A673 (cell line): ENCODE measurements at regions not wholly inside any gene's neighbourhood (a gene's known extent, or its start where the extent isn't known, plus 50 kb on each side); places are given as distances from the start of the nearest gene placed in this dataset.

ENCODE experiments used
- BruUV-seq: library from RNA; stranded (reverse); fragments of 400-500 nt; replicated peaks from 2 replicates; lab custom pipeline; 2021; lab: Mats Ljungman, UMichigan
- CTCF ChIA-PET: fragments of 300-600 bp; sonication (Branson Sonifier 250); formaldehyde crosslinking; loops from one replicate; lab custom pipeline; 2022; ENCODE audit warnings: antibody characterized with exemption; lab: Charles Lee
- POLR2A ChIA-PET: fragments of 300-600 bp; sonication (Branson Sonifier 250); formaldehyde crosslinking; loops from one replicate; lab custom pipeline; 2022; ENCODE audit warnings: antibody characterized with exemption; ENCODE audit not compliant: low non-redundant PET; lab: Charles Lee
- DNase-seq: peaks from one replicate; pipeline ENCODE4 v3.0.0-alpha.2; 2015; ENCODE audit warnings: low spot score
- H3K27ac ChIP-seq: fragments of 200-600 bp; sonication (generic); 2 replicates; pipeline ENCODE4 v1.5.1; 2016; ENCODE audit warnings: mixed run types, low read depth, mild to moderate bottlenecking, mixed read lengths, antibody characterized with exemption, low read length; ENCODE audit not compliant: poor library complexity, severe bottlenecking
- H3K27me3 ChIP-seq: fragments of 200-600 bp; sonication (generic); replicated peaks from 2 replicates; pipeline ENCODE4 v1.6.1; 2017; ENCODE audit warnings: mixed run types, low read depth, mild to moderate bottlenecking, mixed read lengths, antibody characterized with exemption, low read length; ENCODE audit not compliant: insufficient read depth, poor library complexity
- H3K36me3 ChIP-seq: fragments of 200-600 bp; sonication (generic); 2 replicates; pipeline ENCODE4 v1.6.1; 2016; ENCODE audit warnings: mixed run types, mild to moderate bottlenecking, mixed read lengths, antibody characterized with exemption, low read length; ENCODE audit not compliant: insufficient read depth, poor library complexity, severe bottlenecking
- H3K4me1 ChIP-seq: fragments of 200-600 bp; sonication (generic); 2 replicates; pipeline ENCODE4 v1.6.1; 2017; ENCODE audit warnings: mixed run types, mild to moderate bottlenecking, mixed read lengths, antibody characterized with exemption, low read length; ENCODE audit not compliant: insufficient read depth, poor library complexity, severe bottlenecking
- H3K4me3 ChIP-seq: fragments of 200-600 bp; sonication (generic); 2 replicates; pipeline ENCODE4 v1.5.1; 2016; ENCODE audit warnings: low read depth, mixed run types, mild to moderate bottlenecking, mixed read lengths, low read length; ENCODE audit not compliant: poor library complexity, severe bottlenecking
- H3K9me3 ChIP-seq: fragments of 200-600 bp; sonication (generic); 2 replicates; pipeline ENCODE4 v1.6.1; 2016; ENCODE audit warnings: mixed run types, low read depth, mild to moderate bottlenecking, mixed read lengths, antibody characterized with exemption, low read length; ENCODE audit not compliant: poor library complexity, severe bottlenecking
- CTCF ChIP-seq: fragments of 300-800, 200-600 bp; sonication (generic); conservative IDR thresholded peaks from 2 replicates; pipeline ENCODE4 v1.5.1; 2017; ENCODE audit warnings: low read depth, mild to moderate bottlenecking, antibody characterized with exemption, low read length, moderate library complexity, mixed read lengths
- EZH2 ChIP-seq: fragments of 200-600 bp; sonication (generic); IDR thresholded peaks from 2 replicates; pipeline ENCODE4 v1.6.1; 2017; ENCODE audit warnings: borderline replicate concordance, low read depth, mild to moderate bottlenecking, mixed read lengths, antibody characterized with exemption, low read length; ENCODE audit not compliant: poor library complexity, severe bottlenecking
- intact Hi-C: fragments of 100-400 bp; cut with micrococcal nuclease; formaldehyde crosslinking; loops from one replicate; pipeline ENCODE4 v1.10.0; 2022; ENCODE audit not compliant: unreplicated experiment

DNA sequence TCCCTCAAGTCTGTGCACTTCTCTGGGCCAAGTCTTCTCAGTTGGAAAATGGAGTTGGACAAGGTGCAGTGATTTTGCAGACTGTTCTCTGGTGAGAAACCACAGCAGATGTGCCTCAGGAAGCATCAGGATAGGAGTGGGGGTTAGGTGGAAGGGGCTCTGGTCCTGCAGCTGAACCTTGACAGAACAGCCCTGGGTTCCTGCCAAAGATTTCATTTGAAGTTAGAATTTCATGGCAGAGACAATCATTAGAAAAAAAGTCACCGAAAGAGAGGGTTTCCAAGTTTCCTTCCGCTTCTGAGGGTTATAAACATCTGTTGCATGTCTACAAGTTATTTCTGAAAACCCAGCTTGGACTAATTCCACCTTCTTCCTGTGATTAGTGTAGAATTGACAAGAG lies 80.4 kb upstream of the IRX3 start:
- no peak for TF ChIP-seq EZH2
- TF ChIP-seq CTCF: no peak
- H3K27ac ChIP-seq: no peak overlapping the region
- no peaks in the 10 kb centered on the region for H3K9me3 ChIP-seq
- BruUV-seq: no TSS peak
- no peak overlapping the region for H3K4me3 ChIP-seq
- no peaks in the 10 kb centered on the region for H3K27me3 ChIP-seq
- H3K36me3 ChIP-seq: no peaks in the 10 kb centered on the region
- H3K4me1 ChIP-seq: no peaks in the 10 kb centered on the region
- CTCF ChIA-PET: no interaction called here
- intact Hi-C loops: no loop called here
- POLR2A ChIA-PET: no interaction called here
- DNase-seq: no peak

GRCh38 chr16:54365990-54366634 lies 79.5 kb upstream of the IRX3 start:
- POLR2A ChIA-PET: no interaction called here
- H3K27ac ChIP-seq: no peak overlapping the region
- TF ChIP-seq EZH2 (no peak), CTCF (no peak)
- no peaks in the 10 kb centered on the region for H3K36me3 ChIP-seq
- no peaks in the 10 kb centered on the region for H3K27me3 ChIP-seq
- no peaks in the 10 kb centered on the region for H3K4me1 ChIP-seq
- intact Hi-C loops: no loop called here
- no peak for DNase-seq
- CTCF ChIA-PET: no interaction called here
- no peaks in the 10 kb centered on the region for H3K9me3 ChIP-seq
- no TSS peak for BruUV-seq
- H3K4me3 ChIP-seq: no peak overlapping the region

GRCh38 chr16:54363766-54364165 lies 77.2 kb upstream of the IRX3 start:
- intact Hi-C loops: no loop called here
- Histone ChIP-seq H3K9me3 (no peaks in the 10 kb centered on the region), H3K27ac (no peak overlapping the region), H3K36me3 (no peaks in the 10 kb centered on the region), H3K4me3 (no peak overlapping the region), H3K27me3 (no peaks in the 10 kb centered on the region), H3K4me1 (peaks cover 6% of the 10 kb centered on the region)
- TF ChIP-seq CTCF (no peak), EZH2 (no peak)
- CTCF ChIA-PET: no interaction called here
- POLR2A ChIA-PET: no interaction called here
- BruUV-seq: no TSS peak
- no peak for DNase-seq
